ENCODE measurements at regions not wholly inside any gene's neighbourhood (a gene's known extent, or its start where the extent isn't known, plus 50 kb on each side); places are given as distances from the start of the nearest gene placed in this dataset.

DNA sequence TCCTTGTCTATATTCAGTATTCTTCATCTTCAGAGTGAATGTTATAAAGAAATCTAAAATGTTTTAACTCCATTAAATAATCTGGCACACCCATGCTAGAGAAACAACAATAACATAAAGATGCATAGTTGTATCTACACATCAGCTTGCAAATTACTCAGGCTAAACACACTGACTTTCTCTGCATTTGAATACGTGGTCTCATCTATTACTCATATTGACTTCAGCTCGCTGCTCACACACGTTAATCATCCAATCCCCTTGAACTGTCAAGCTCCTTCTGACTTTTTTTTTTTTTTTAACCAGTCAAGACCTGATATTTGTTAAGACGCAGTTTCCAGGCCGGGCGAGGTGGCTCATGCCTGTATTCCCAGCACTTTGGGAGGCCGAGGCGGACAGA, 1137.3 kb upstream of the CADM2 start:
- no peak overlapping the region for H3K4me3 ChIP-seq (ENCODE audit: extremely low read depth, insufficient read depth, low read length, poor library complexity, severe bottlenecking)
- WGBS, 2 experiments (ENCODE audit: insufficient coverage in 2 of 2): 80 to 94% methylated on average over 7 to 8 of the region's 8 CpGs
- no peaks in the 10 kb centered on the region for H3K4me1 ChIP-seq (ENCODE audit: control insufficient read depth, insufficient read depth, low read length, poor library complexity, severe bottlenecking)
- no peaks in the 10 kb centered on the region for H3K9me3 ChIP-seq (ENCODE audit: control insufficient read depth, low read length)
- H3K27ac ChIP-seq (ENCODE audit: low read depth, low read length, severe bottlenecking): no peak overlapping the region
- no peaks in the 10 kb centered on the region for H3K36me3 ChIP-seq (ENCODE audit: control insufficient read depth, insufficient read depth, low read length)

DNA sequence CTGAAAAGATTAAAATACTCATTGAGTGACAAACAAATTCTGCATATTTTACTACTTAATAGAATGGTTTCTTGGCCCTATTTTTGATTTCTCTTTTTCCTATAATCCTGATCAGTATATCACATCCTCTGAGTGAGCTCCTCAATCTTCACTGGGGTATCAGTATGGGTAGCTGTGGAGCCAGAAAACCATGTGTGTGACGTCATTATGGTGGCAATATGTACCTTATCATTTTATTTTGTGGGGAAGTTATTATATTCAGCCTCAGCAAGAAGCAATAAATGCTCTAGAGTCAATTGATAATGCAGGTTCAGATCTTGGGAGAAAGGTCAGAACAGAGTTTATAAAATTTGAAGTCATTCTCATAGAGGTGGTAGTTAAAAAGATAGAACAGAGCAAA, 1135.7 kb upstream of the CADM2 start:
- Histone ChIP-seq H3K4me3 (ENCODE audit: extremely low read depth, insufficient read depth, low read length, poor library complexity, severe bottlenecking) (no peak overlapping the region), H3K4me1 (ENCODE audit: control insufficient read depth, insufficient read depth, low read length, poor library complexity, severe bottlenecking) (no peaks in the 10 kb centered on the region), H3K36me3 (ENCODE audit: control insufficient read depth, insufficient read depth, low read length) (no peaks in the 10 kb centered on the region), H3K9me3 (ENCODE audit: control insufficient read depth, low read length) (no peaks in the 10 kb centered on the region), H3K27ac (ENCODE audit: low read depth, low read length, severe bottlenecking) (no peak overlapping the region)
- no CpG with 5 or more reads among the region's 1 CpG for WGBS, 2 experiments (ENCODE audit: insufficient coverage in 2 of 2)

DNA sequence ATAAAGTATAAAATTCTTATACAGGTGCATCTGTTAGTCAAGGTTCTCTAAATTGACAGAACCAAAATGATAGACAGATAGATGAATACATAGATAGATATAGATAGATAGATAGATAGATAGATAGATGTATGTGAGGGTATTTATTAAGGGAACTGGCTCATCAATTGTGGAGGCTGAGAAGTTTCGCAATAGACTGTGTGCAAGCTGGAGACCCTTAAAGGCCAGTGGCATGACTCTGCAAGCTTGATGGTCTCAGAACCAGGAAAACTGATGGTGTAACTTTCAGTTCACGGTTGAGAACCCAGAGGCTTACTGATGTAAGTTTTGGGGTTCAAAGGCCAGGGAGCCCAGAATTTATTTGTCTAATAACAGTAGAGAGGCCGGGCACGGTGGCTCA, 1123.7 kb upstream of the CADM2 start:
- 92 to 95% methylated on average over 2 to 4 of the region's 4 CpGs for WGBS, 2 experiments (ENCODE audit: insufficient coverage in 2 of 2)
- H3K27ac ChIP-seq (ENCODE audit: low read depth, low read length, severe bottlenecking): no peak overlapping the region

DNA sequence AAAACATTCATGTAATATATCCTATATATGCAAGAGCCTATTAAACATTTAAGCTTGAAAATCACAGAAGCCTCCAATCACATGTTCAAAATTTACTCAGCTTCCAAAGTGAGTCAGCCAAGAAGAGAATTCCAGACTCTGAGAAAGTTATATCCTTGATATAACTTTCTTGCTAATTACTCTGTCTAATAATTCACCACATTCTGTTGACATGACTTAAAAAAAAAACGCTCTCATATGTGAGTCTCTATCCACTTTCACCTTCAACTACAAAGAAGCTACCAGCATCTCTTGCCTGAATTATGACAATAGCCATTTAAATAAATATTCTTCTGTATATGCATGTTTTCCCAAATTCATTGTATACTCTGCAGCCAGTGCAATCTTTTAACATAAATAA, 1116.3 kb upstream of the CADM2 start:
- no peak overlapping the region for H3K4me3 ChIP-seq (ENCODE audit: extremely low read depth, insufficient read depth, low read length, poor library complexity, severe bottlenecking)
- no peaks in the 10 kb centered on the region for H3K9me3 ChIP-seq (ENCODE audit: control insufficient read depth, low read length)
- H3K36me3 ChIP-seq (ENCODE audit: control insufficient read depth, insufficient read depth, low read length): no peaks in the 10 kb centered on the region
- H3K27ac ChIP-seq (ENCODE audit: low read depth, low read length, severe bottlenecking): no peak overlapping the region
- H3K4me1 ChIP-seq (ENCODE audit: control insufficient read depth, insufficient read depth, low read length, poor library complexity, severe bottlenecking): no peaks in the 10 kb centered on the region
- 80% methylated on average over 1 of the region's 1 CpG for WGBS, 2 experiments (ENCODE audit: insufficient coverage in 2 of 2)

More for the DNA sequence above, 1123.7 kb upstream of the CADM2 start:
- no peaks in the 10 kb centered on the region for H3K36me3 ChIP-seq (ENCODE audit: control insufficient read depth, insufficient read depth, low read length)
- no peaks in the 10 kb centered on the region for H3K4me1 ChIP-seq (ENCODE audit: control insufficient read depth, insufficient read depth, low read length, poor library complexity, severe bottlenecking)
- no peaks in the 10 kb centered on the region for H3K9me3 ChIP-seq (ENCODE audit: control insufficient read depth, low read length)
- no peak overlapping the region for H3K4me3 ChIP-seq (ENCODE audit: extremely low read depth, insufficient read depth, low read length, poor library complexity, severe bottlenecking)

DNA sequence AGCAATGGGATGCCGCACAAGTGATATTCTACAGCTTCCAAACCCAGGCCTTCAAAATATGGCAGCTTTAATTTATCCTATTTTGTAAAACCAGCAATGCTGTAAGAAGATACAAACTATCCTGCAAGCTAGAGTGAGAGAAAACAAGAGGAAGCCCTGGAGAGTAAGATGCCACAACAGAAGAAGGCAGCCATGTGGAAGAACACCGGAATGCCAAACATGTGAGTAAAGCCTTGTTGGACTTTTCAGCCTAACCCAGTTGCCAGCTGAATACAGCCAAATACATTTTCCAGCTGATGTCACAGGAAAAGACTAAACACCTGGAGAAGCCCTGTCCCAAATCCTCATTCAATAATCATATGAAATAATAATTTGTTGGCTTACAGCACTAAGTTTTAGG, 1115.1 kb upstream of the CADM2 start:
- no peak overlapping the region for H3K4me3 ChIP-seq (ENCODE audit: extremely low read depth, insufficient read depth, low read length, poor library complexity, severe bottlenecking)
- H3K9me3 ChIP-seq (ENCODE audit: control insufficient read depth, low read length): no peaks in the 10 kb centered on the region
- H3K27ac ChIP-seq (ENCODE audit: low read depth, low read length, severe bottlenecking): no peak overlapping the region
- H3K4me1 ChIP-seq (ENCODE audit: control insufficient read depth, insufficient read depth, low read length, poor library complexity, severe bottlenecking): no peaks in the 10 kb centered on the region
- 79 to 100% methylated on average over 1 to 2 of the region's 2 CpGs for WGBS, 2 experiments (ENCODE audit: insufficient coverage in 2 of 2)
- H3K36me3 ChIP-seq (ENCODE audit: control insufficient read depth, insufficient read depth, low read length): no peaks in the 10 kb centered on the region

DNA sequence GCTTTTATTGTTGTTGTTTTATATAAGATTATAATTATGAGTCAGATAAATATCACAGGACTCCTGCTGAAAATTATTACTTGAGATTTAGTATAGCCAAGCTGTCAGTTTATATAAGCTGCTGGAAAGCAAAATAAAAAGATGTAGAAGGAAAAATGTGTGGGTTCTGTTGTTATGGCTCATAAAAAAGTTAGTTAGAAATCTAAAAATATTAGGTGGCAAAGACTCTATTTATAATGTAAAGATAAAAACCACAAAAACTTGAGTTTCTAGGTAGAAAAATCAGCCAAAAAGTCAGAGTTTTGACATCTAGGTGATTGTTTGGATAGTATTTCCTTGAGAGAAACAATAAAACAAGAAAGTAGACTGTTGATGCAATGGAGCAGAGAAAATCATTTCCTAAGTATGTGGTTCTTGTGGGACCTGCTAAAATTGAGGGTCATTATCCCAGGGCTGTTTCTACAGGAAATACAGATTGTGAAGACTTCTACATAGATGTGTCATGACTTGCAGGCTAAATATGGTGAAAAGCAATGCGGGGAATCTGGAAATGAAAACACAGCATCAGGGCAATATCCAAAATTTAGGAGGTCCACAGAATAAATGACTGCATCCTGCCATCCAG, 1109.6 kb upstream of the CADM2 start:
- Histone ChIP-seq H3K4me1 (ENCODE audit: control insufficient read depth, insufficient read depth, low read length, poor library complexity, severe bottlenecking) (peaks cover 4% of the 10 kb centered on the region), H3K36me3 (ENCODE audit: control insufficient read depth, insufficient read depth, low read length) (no peaks in the 10 kb centered on the region), H3K27ac (ENCODE audit: low read depth, low read length, severe bottlenecking) (no peak overlapping the region), H3K9me3 (ENCODE audit: control insufficient read depth, low read length) (no peaks in the 10 kb centered on the region), H3K4me3 (ENCODE audit: extremely low read depth, insufficient read depth, low read length, poor library complexity, severe bottlenecking) (no peak overlapping the region)
- WGBS, 2 experiments (ENCODE audit: insufficient coverage in 2 of 2): 67 to 100% methylated on average over 1 of the region's 1 CpG

DNA sequence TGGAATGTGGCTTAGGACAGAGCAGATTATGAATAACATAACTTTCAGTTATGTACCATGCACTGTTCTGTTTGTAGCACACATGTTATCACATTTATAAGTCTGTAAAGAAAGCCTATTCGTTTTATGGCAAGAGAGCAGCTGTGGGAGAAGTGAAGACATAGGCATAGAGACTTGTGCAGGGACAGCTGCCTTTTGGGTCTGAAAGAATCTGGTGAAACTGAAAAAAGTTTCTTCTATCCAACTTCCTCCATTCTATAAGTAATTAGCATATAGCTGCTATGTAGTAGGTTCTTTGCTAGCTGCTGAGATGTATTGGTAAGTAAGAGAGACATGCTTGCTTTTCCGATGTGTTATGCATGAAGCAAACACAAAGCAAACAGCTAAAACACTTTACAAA, 1095.4 kb upstream of the CADM2 start:
- H3K27ac ChIP-seq (ENCODE audit: low read depth, low read length, severe bottlenecking): no peak overlapping the region
- WGBS, 2 experiments (ENCODE audit: insufficient coverage in 2 of 2): no CpG with 5 or more reads among the region's 2 CpGs
- H3K9me3 ChIP-seq (ENCODE audit: control insufficient read depth, low read length): no peaks in the 10 kb centered on the region
- no peaks in the 10 kb centered on the region for H3K4me1 ChIP-seq (ENCODE audit: control insufficient read depth, insufficient read depth, low read length, poor library complexity, severe bottlenecking)
- no peaks in the 10 kb centered on the region for H3K36me3 ChIP-seq (ENCODE audit: control insufficient read depth, insufficient read depth, low read length)
- no peak overlapping the region for H3K4me3 ChIP-seq (ENCODE audit: extremely low read depth, insufficient read depth, low read length, poor library complexity, severe bottlenecking)

DNA sequence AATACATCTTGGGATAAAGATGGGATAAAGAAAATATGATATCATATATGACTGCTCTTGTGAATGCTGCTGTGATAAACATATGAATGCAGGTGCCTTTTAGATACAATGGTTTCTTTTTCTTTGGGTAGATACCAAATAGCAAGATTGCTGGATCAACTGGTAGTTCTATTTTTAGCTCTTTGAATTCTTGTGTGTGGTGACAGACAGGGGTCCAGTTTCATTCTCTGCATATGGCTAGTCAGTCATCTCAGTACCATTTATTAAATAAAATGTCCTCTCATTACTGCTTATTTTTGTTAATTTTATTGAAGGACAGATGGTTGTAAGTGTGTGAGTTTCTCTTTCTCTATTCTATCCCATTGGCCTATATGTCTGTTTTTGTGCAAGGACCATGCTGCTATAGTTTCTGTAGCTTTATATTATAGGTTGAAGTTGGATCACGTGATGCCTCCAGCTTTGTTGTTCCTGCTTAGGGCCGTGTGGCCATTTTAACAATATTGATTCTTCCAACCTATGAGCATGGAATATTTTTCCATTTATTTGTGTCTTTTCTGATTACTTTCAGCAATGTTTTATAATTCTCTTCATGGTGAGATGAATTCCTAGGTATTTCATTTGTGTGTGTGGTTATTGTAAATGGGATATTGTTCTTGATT, 1089.8 kb upstream of the CADM2 start:
- Histone ChIP-seq H3K4me3 (ENCODE audit: extremely low read depth, insufficient read depth, low read length, poor library complexity, severe bottlenecking) (no peak overlapping the region), H3K27ac (ENCODE audit: low read depth, low read length, severe bottlenecking) (no peak overlapping the region), H3K36me3 (ENCODE audit: control insufficient read depth, insufficient read depth, low read length) (no peaks in the 10 kb centered on the region), H3K4me1 (ENCODE audit: control insufficient read depth, insufficient read depth, low read length, poor library complexity, severe bottlenecking) (no peaks in the 10 kb centered on the region), H3K9me3 (ENCODE audit: control insufficient read depth, low read length) (no peaks in the 10 kb centered on the region)
- WGBS, 2 experiments (ENCODE audit: insufficient coverage in 2 of 2): no CpG with 5 or more reads among the region's 2 CpGs

DNA sequence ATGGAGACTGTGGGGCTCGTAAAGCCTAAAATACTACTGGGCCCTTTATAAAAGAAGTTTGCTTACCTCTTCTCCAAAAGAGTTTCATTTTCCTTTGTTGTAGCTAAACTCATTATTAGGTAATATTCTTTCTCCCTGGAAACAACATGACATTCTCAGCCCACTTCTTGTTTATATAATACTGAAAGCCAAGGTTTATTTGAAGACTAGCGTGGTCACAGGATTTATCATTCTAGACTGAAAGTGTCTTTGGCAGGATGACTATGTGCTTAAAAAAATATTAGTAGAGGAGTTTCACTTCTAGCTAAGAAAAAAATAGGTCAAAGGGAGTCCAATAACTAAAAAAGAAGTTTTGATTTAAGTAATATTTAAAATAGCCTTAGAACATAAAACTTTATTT, 1085.2 kb upstream of the CADM2 start:
- H3K36me3 ChIP-seq (ENCODE audit: control insufficient read depth, insufficient read depth, low read length): no peaks in the 10 kb centered on the region
- no CpG with 5 or more reads among the region's 2 CpGs for WGBS, 2 experiments (ENCODE audit: insufficient coverage in 2 of 2)
- H3K27ac ChIP-seq (ENCODE audit: low read depth, low read length, severe bottlenecking): no peak overlapping the region
- H3K4me1 ChIP-seq (ENCODE audit: control insufficient read depth, insufficient read depth, low read length, poor library complexity, severe bottlenecking): no peaks in the 10 kb centered on the region
- no peaks in the 10 kb centered on the region for H3K9me3 ChIP-seq (ENCODE audit: control insufficient read depth, low read length)
- H3K4me3 ChIP-seq (ENCODE audit: extremely low read depth, insufficient read depth, low read length, poor library complexity, severe bottlenecking): no peak overlapping the region

DNA sequence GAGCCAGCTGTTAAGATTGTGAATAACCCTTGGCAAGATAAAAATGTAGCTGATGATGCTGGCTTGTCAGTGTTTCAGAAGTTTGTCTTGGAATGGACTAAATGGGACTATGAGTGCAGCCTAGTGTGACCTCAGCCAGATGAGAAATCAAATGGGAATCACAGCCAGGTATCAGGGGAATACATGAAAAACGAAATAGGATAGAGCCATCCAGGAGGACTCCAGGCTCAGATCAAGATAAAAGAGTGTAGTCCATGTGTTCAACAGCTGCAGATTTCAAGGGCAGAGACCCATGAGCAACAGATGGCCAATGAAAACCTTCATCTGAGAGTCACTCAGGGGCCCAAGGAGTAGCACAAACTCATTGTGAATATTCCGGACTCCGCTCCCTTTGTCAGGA, 1080.9 kb upstream of the CADM2 start:
- 73 to 75% methylated on average over 1 of the region's 3 CpGs for WGBS, 2 experiments (ENCODE audit: insufficient coverage in 2 of 2)
- H3K4me3 ChIP-seq (ENCODE audit: extremely low read depth, insufficient read depth, low read length, poor library complexity, severe bottlenecking): no peak overlapping the region
- H3K36me3 ChIP-seq (ENCODE audit: control insufficient read depth, insufficient read depth, low read length): no peaks in the 10 kb centered on the region
- no peak overlapping the region for H3K27ac ChIP-seq (ENCODE audit: low read depth, low read length, severe bottlenecking)
- H3K9me3 ChIP-seq (ENCODE audit: control insufficient read depth, low read length): no peaks in the 10 kb centered on the region
- H3K4me1 ChIP-seq (ENCODE audit: control insufficient read depth, insufficient read depth, low read length, poor library complexity, severe bottlenecking): no peaks in the 10 kb centered on the region

DNA sequence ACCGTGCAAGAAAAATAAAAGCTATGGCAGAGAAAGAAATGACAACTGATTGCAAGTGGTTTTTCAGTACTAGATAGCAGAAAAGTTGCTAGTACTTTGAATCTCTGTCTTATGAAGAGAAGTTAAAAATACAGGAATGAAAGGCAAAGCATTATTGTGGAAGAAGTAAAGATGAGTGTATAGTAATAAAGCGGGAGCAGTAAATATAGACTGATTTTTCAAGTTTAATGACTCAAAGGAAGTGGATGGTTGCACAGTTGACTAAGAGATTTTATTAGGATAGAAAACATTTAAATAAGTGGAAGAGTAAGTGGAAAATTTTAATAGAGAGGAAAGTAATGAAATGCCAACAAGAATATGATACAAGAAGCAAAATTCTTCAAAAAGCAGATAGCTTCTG, 1076.1 kb upstream of the CADM2 start:
- no peak overlapping the region for H3K4me3 ChIP-seq (ENCODE audit: extremely low read depth, insufficient read depth, low read length, poor library complexity, severe bottlenecking)
- H3K9me3 ChIP-seq (ENCODE audit: control insufficient read depth, low read length): no peaks in the 10 kb centered on the region
- no peak overlapping the region for H3K27ac ChIP-seq (ENCODE audit: low read depth, low read length, severe bottlenecking)
- no peaks in the 10 kb centered on the region for H3K36me3 ChIP-seq (ENCODE audit: control insufficient read depth, insufficient read depth, low read length)
- H3K4me1 ChIP-seq (ENCODE audit: control insufficient read depth, insufficient read depth, low read length, poor library complexity, severe bottlenecking): no peaks in the 10 kb centered on the region
- whole genome bisulfite sequencing, 2 experiments (ENCODE audit: insufficient coverage in 2 of 2): 97 to 100% methylated on average over 2 of the region's 2 CpGs
